ENCODE measurements at regions not wholly inside any gene's neighbourhood (a gene's known extent, or its start where the extent isn't known, plus 50 kb on each side); places are given as distances from the start of the nearest gene placed in this dataset.
A peak's percentile ranks its signal among the peaks of the same experiment; 100 is the strongest.

DNA sequence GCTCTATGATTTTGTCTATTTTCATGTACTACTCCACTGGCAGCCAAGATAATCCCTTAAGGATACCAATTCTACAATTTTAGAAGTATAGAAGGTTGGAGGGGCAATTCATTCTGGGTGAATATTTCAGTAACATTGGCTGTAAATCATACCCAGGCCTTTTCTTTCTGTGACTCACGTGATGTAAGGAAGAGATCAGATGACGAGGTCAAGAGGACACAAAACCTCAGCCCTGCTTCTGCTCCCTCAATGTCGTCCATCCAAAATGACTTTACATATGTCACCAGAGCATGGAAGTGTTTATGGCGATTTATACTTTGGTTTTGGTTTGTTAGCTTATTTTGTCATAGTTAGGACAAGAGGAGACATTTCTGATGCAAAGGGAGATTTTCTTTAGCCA, 70.7 kb upstream of the SLC4A4 start:
- H3K4me3 ChIP-seq (ENCODE audit: low read depth, low read length): no peak overlapping the region
- no peak for TF ChIP-seq CTCF (IDR thresholded peaks at IDR 0.05; ENCODE audit: insufficient read depth, low read length, missing control alignments)
- CTCF ChIA-PET: interaction anchor here (1.1 to 6.3 kb wide), 4 partner anchors 22 to 443 kb away, joined by 3 to 44 read pairs (median 5); no protein-coding TSS in a partner anchor
- no peak for DNase-seq (ENCODE audit: low read depth, low spot score)
- POLR2A ChIA-PET: no interaction called here

DNA sequence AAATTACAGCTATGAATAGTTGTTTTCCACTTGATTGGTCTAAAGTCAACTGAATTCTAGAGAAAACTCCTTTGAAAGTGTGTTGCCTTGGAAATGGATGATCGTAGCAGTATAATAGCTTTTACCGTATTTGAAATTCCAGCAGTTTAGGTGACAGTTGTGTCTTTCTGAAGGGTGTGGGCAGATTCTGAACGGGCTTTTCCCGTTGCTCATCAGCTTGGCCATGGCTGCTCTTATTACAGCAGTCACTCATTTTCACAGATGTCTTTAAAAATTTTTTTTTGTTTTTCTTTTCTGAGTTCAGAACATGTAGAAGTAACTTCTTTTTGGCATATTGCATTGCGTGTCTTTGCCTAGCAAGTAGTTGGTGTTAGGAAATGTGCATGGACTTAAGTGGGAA, 69.6 kb upstream of the SLC4A4 start:
- ChIA-PET CTCF (interaction anchor here (0.6 to 6.3 kb wide), 9 partner anchors 40 to 446 kb away, joined by 3 to 44 read pairs (median 7); no protein-coding TSS in a partner anchor), POLR2A (no interaction called here)
- no peak for DNase-seq (ENCODE audit: low read depth, low spot score)
- H3K4me3 ChIP-seq (ENCODE audit: low read depth, low read length): no peak overlapping the region
- no peak for TF ChIP-seq CTCF (IDR thresholded peaks at IDR 0.05; ENCODE audit: insufficient read depth, low read length, missing control alignments)

- ChIA-PET CTCF (interaction anchor here (0.7 to 6.3 kb wide), 17 partner anchors 9 to 1033 kb away, joined by 3 to 44 read pairs (median 5); no protein-coding TSS in a partner anchor), POLR2A (no interaction called here)
- H3K4me3 ChIP-seq (ENCODE audit: low read depth, low read length): no peak overlapping the region
- peak; percentile 40 for TF ChIP-seq CTCF (IDR thresholded peaks at IDR 0.05; ENCODE audit: insufficient read depth, low read length, missing control alignments)
- no peak for DNase-seq (ENCODE audit: low read depth, low spot score)
Observed at GRCh38 chr4:71270901-71271300, 67.9 kb upstream of the SLC4A4 start.

DNA sequence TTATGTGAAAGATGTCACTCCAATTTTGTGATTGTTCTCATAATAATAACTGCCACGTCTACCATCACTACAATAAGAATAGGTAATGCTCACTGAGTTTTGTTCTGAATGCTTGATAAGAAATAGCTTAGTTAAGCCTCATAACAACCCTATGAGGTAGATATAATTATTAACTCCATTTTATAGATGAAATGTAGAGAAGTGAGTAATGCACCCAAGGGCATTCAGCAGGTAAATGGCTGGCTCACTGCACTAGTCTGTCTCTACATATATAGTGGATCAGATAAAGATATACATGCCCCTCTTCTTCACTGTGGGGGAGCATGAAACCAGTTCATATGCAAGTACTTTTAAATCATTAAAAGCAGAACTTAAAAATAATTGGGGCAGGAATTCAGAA, 65.8 kb upstream of the SLC4A4 start:
- H3K4me3 ChIP-seq (ENCODE audit: low read depth, low read length): no peak overlapping the region
- no peak for DNase-seq (ENCODE audit: low read depth, low spot score)
- ChIA-PET CTCF (interaction anchor here (0.6 to 6.3 kb wide), 3 partner anchors 13 to 439 kb away, joined by 3 to 44 read pairs (median 4); no protein-coding TSS in a partner anchor), POLR2A (no interaction called here)
- no peak for TF ChIP-seq CTCF (IDR thresholded peaks at IDR 0.05; ENCODE audit: insufficient read depth, low read length, missing control alignments)

DNA sequence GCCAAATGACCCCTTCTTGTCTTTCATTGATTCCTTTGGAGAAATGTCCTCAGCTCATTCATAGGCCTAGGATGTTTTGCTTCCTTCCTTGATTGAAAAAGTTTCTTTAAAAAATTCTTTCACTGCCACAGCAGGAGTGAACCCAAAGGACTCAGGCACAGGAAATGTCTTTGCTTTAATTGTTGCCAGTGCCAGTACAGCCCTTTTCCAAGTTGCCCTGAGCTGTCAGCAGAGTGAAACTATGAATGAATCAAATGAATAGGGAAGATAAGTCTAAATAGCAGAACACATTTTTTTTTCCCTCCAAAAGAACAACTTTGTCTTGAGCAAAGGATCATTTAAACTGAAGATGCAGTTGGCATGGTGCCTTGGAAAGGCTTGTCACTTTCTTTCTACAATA, 63.8 kb upstream of the SLC4A4 start:
- no peak for TF ChIP-seq CTCF (IDR thresholded peaks at IDR 0.05; ENCODE audit: insufficient read depth, low read length, missing control alignments)
- ChIA-PET CTCF (interaction anchor here (0.7 to 1.5 kb wide), 4 partner anchors 10 to 438 kb away, joined by 3 read pairs; no protein-coding TSS in a partner anchor), POLR2A (no interaction called here)
- no peak for DNase-seq (ENCODE audit: low read depth, low spot score)
- no peak overlapping the region for H3K4me3 ChIP-seq (ENCODE audit: low read depth, low read length)

- H3K4me3 ChIP-seq (ENCODE audit: low read depth, low read length): no peak overlapping the region
- ChIA-PET CTCF (interaction anchor here (0.7 to 1.5 kb wide), 3 partner anchors 130 to 438 kb away, joined by 3 read pairs; no protein-coding TSS in a partner anchor), POLR2A (no interaction called here)
- no peak for TF ChIP-seq CTCF (IDR thresholded peaks at IDR 0.05; ENCODE audit: insufficient read depth, low read length, missing control alignments)
- no peak for DNase-seq (ENCODE audit: low read depth, low spot score)
Observed at GRCh38 chr4:71275570-71275969, 63.2 kb upstream of the SLC4A4 start.

All from AG04449 (cell line).